SW 1271 (cell line): ENCODE measurements at regions not wholly inside any gene's neighbourhood (a gene's known extent, or its start where the extent isn't known, plus 50 kb on each side); places are given as distances from the start of the nearest gene placed in this dataset.
"Not testable (repeated sequence)": the region's sequence is repeated elsewhere in the genome, so short reads cannot be mapped to it uniquely, and the experiment has no call there.

Experiments used
- DNase-seq, 2 experiments: peaks; one replicate each; lab custom pipeline; 2025; lab: John Stamatoyannopoulos, UW

DNA sequence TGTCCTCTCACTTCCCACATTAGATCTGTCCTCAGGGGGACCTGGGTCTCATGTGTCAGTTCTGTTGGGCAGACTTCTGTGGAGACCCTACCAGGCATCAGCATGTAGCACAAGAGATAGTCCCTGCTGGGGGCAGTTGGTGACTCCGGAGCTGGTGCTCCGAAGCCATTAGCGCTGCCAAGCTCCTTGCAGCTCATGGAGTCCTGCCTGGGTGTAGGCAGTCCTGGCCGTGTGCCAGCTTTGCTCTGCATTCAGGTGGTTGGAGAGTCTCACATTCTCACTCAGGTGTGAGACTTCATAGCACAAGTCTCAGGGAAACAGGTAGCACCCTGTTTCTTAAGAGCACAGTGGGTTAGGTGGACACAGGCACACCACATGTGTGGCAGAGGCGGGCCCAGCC lies 202.3 kb downstream of the LIPI start:
- DNase-seq = not testable (repeated sequence)

DNA sequence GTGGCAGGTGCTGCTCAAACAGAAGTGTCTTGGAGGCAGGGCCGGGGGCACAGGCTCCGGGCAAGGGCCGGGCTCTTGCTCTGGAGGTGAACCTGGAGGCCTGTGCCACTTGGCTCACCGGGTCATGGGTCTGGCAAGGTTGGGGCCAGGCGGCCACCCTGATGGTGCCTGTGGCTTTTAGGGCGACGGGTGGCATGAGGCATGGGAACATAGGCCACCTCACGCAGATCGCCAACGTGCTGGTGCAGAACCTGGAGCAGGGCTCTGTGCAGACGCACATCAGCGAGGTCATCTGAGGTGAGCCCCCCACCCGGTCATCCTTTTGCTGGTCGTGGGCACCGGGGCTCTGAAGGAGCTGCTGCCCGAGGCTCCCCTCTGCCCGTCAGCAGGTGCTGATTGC lies 202.7 kb downstream of the LIPI start:
- not testable (repeated sequence) for DNase-seq

DNA sequence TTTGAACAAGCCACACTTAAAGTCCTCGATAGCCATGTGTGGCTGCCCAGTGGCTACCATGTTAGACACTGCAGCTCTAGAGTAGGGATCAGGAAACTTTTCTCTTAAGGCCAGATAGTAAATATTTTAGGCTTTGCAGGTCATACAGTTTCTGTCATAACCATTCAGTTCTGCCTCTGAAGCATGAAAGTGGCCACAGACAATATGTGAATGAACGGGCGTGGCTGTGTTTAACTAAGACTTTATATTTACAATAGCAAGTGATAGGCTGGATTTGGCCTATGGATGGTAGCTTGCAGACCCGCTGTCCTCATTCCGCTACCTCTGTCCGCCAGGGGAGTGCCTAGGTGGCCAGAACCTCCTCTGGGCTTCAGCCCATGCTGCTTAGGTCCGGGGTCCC lies 204.6 kb downstream of the LIPI start:
- DNase-seq = not testable (repeated sequence)

DNA sequence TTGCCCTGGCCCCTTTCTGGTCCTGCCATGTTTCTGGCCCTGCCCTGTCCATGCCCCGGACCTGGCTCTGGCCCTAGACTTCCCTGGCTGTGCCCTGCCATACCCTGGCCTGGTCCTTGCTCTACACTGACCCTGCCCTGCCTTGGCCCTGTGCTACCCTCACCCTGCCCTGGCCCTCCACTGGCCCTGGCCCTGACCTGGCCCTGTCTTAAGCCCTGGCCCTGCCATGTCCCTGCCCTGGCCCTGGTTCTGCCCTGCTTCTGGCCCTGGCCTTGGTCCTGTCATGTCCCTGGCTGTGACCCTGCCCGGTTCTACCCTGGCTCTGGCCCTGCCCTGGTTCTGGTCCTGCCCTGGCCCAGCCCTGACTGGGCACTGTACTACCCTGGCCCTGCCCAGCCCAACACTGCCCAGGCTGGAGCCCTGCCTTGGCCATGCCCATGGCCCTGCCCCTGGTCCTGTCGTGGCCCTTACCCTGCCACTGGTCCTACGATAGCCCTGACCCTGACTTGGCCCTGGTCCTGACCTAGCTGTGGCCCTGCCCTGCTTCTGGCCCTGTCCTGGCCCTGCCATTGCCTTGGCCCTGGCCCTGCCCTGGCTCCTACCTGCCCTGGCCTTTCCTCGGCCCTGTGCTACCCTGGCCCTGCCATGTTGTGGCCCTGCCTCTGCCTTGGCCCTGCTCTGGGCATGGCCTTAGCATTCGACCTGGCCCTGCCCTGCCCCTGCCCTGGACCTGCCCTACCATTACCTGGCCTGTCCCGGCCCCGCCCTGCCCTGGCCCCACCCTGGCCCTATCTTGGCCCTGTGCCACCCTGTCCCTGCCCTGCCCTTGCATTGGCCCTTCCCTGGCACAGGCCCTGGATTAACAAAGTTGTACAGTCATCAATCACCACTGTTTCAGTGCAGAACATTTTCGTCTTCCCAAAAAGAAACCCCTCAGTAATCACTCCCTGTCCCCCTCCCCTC lies 223.5 kb downstream of the LIPI start:
- DNase-seq = not testable (repeated sequence)

DNA sequence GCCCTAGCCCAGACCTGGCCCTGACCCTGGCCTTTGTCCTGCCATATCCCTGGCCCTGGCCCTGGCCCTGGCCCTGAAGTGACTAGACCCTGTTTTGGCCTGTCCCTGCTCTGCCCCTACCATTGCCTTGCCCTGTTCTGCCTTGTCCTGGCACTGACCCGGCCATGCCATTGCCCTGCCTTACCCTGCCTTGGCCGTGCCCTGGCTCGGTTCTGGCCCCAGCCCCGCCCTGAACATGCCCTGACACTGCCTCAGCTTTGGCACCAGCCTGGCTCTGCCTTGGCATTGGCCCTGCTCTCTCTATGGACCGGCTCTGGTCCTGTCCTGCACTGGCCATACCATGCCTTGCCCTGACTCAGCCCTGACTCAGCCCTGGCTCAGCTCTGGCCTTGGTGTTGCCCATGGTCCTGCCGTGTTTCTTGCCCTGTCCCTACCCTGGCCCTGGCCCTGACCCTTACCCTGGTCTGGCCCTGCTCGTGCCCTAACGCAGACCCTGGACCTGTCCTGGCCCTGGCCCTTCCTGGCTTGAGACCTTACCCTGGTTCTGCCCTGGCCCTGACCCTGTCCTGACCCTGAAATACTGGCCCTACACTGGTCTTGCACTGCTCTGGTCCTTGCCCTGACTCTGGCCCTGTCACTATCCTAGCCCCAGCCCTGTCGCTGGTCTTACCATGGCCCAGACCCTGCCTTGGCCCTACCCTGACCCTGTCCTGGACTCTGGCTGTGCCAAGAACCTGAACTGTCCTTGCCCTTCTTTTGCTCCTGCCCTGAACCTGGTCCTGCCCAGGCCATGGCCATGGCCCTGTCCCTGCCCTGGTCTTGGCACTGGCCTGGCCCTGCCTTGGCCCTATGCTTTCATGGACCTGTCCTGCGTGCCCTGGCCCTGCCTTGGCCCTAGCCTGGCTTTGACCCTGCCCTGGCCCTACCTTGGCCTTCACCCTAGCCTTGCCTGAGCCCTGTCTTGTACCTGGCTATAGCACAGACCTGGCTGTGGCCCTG lies 224.6 kb downstream of the LIPI start:
- not testable (repeated sequence) for DNase-seq

DNA sequence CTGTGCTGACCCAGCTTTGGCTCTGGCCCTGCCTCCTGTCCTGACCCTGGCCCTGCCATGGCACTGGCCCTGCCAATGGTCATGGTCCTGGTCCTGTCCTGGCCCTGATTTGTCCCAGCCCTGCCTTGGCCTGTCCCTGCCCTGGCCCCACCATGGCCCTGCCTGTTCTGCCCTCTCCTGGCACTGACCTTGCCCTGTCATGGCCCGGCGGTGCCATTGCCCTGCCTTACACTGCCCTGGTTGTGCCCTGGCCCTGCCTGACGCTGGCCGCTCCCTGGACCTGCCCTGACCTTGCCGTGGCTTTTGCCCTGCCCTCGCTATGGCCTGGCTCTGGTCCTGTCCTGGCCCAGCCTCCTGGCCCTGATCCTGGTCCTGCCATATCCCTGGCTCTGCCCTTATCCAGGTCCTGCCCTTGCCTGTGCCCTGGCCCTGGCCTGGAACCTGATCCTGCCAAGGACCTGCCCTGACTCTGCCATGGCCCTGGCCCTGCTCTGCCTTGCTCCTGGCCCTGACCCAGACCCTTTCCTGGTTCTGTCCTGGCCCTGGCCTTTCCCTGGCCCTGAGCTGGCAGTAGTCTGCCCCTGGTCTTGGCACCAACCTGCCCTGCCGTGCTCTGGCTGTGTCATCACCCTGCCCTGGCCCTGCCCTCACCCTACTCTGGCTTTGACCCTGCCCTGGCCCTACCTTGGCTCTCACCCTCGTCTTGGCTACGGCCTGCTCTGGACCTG lies 225.5 kb downstream of the LIPI start:
- not testable (repeated sequence) for DNase-seq

DNA sequence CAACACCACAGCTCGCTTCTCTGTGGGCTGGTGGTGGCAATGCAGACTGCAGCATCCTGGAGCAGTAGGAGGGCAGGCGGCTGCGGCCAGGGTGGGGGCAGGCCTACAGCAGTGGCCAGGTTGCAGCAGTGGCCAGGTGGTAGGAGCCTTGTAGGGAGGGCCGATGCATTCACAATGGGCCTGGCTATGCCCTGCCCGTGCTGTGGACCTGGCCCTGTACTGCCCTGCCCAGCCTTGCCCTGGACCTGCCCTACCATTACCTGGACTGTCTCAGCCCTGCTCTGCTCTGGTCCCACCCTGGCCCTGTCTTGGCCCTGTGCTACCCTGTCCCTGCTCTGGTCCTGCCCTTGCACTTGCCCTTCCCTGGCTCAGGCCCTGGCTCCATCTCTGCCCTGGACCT lies 226.0 kb downstream of the LIPI start:
- not testable (repeated sequence) for DNase-seq

DNA sequence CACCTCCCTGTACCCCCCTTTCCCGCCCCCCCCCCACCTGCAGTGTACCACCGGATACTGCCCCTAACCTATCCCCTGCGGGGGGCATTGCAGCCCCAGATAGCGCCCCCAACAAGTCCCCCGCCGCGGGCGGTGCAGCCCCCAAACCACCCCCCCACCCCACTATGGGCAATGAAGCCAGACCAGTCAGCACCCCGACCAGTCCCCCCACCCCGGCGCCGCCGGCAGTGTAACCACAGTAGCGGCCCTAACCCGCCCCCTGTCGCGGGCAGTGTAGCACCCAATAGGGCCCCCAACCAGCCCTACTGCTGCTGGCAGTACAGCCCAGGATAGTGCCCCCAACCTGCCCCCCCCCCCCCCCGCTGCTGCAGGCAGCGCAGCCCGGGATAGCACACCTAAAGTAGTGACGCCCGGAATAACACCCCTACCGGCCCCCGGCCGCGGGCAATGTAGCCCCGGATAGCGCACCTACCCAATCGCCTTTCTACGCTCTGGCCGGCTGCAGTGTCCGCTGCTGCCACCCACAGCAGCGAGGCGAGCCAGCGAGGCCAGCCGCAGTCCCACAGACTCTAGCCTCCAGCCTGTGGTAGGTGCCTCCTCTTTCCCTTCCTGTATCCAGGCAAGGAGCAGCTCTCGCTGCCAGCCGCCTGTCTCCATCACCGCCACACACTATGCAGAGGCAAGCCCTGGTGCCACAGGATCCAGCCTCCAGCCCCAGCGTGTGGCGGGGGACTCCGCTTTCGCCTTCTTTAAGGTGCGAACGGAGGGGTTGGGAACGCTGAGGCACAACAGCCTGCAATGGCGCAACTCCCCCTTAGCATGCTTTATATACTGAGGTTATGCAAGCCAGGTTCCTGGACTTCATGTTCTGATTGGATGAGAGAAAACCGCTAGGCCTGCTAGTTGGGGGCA lies 229.3 kb downstream of the LIPI start:
- not testable (repeated sequence) for DNase-seq

DNA sequence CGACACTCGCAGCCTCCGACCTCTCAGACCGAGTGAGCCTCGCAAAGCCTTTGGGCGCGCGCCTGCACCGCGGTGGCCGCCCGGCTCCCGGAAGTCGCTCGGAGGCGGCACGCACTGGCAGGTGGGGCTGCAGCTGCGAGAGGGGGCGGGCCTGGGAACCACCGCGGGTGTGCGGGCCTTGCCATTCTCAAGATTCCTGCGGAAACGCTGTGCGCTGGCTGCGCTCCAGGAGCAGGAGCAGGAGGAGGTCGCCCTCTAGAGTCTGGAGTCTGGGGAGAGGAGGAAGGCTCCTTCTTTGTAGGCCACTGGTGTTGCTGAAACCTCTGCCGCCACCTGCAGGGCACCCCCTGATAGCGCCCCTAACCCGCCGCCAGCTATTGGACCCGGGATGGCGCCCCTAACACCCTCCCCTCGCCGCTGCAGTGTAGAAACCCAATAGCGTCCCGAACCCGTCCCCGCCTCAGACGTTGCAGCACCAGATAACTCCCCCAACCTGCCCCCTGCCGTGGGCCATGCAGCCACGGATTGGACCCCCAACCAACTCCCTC lies 230.6 kb downstream of the LIPI start:
- DNase-seq = not testable (repeated sequence)

DNA sequence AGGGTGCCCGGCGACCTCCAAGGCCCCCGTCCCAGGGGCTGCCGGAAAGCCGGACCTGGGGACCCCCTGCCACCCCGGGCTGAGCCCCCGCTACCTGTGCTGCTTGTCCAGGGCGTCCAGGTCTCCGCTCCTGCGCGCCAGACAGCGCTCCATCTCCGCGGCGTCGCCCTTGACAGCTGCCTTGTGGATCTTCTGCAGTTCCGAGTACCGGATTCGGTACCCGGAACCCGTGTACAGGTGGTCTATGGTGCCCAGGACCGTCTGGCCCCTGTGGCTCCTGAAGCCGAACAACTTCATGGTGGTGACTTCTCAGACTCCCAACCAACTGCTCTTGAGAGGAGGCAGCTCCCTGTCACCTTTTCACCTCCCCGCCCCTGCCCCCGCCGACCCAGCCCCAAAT lies 231.1 kb downstream of the LIPI start:
- not testable (repeated sequence) for DNase-seq

DNA sequence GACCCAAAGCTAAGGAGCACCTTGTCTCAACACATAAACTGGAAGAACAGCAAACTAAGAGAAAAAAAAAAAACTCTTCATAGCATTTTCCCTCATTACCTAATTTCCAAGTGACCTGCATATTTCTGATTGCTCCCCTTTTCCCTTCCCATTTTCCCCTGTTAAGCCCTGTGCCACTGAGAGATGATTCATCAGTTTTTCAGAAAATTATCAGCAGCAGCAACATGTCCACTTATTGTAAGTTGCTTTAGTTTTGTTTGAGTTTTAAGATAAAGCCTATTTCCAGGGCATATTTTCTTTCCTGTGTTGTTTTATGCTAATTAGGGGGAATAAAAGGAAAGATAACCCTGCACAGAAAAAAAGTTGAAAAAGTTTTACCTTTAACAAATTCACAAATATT lies 236.2 kb downstream of the LIPI start:
- DNase-seq = not testable (repeated sequence)

DNA sequence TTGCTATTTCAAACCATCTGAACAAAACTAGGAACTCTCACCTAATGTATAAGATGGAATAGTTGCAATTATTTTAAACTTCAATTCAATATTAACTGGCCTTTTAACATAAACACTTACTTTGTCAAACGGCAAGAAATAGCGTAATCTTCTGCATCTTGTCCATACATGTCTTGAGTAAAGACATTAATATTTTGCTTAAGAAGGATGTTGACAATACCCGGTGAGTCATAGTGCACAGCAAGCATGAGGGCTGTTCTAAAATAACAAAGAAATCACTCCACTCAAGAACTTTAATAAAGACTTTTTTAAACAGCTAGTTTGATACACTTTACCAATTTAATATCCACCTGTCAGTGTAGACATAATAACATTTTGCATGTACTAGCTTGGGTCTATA lies 240.9 kb downstream of the LIPI start:
- DNase-seq = not testable (repeated sequence)

DNA sequence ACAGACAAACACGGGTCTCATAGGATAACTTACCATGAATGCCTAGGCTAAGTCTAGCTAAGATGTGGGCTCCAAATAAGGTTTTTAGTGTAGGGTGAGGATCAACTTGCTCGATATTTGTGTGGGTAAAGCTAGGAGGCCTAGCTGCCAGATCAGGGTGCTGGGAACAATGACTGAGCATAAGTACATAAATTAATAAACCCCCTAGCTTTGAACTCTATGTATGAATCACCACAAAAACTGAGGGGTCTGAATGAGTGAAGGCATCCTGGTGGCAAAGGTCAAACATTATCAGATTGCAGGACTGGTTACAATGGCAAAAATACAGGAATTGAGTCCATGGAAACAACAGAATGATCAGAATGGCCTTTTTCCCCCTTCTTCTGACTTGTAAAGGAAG lies 241.8 kb downstream of the LIPI start:
- not testable (repeated sequence) for DNase-seq

DNA sequence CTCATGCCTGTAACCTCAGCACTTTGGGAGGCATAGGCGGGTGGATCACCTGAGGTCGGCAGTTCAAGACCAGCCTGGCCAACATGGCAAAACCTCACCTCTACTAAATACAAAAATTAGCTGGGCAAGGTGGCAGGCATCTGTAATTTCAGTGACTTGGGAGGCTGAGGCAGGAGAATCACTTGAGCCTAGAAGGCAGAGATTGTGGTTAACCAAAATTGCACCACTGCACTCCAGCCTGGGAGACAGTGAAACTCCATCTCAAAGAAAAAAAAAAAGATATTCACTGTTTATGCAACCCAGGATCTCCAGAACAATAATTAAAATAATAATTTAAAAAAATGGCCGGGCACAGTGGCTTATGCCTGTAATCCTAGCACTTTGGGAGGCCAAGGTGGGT lies 247.5 kb downstream of the LIPI start:
- DNase-seq = not testable (repeated sequence)

DNA sequence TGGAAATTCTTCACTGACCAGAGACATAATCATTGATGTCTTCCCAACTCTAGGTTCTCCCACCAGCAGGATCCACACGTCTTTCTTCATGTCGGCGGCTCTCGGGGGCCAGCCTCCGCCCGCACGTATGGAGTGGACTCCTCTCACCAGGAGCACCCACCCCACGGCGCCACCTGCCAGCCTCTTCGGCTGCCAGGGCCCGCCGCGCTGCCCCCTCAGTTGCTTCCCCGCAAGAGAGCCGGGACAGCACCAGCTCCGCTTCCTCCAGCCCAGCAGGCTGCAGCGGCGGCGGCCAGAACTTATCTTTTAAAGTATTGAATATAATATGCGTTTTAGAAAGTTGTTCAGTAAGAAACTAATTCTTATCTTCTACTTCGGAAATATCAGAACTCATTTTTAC lies 273.5 kb downstream of the LIPI start:
- DNase-seq = no peak

DNA sequence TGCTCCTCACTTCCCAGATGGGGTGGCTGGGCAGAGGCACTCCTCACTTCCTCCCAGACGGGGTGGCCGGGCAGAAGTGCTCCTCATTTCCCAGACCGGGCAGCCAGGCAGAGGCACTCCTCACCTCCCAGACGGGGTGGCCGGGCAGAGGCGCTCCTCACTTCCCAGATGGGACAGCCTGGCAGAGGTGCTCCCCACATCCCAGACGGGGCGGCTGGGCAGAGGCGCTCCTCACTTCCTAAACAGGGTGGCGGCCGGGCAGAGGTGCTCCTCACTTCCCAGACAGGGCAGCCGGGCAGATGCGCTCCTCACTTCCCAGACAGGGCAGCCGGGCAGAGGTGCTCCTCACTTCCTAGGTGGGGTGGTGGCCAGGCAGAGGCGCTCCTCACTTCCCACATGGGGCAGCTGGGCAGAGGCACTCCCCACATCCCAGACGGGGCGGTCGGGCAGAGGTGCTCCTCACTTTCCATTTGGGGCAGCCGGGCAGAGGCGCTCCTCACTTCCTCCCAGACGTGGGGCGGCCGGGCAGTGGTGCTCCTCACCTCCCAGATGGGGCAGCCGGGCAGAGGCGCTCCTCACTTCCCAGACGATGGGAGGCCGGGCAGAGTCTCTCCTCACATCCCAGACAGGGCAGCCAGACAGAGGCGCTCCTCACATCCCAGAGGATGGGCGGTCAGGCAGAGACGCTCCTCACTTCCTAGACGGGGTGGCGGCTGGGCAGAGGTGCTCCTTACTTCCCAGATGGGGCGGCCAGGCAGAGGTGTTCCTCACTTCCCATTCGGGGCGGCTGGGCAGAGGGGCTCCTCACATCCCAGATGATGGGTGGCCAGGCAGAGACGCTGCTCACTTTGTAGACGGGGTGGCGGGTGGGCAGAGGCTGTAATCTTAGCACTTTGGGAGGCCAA lies 274.5 kb downstream of the LIPI start:
- DNase-seq = not testable (repeated sequence)

DNA sequence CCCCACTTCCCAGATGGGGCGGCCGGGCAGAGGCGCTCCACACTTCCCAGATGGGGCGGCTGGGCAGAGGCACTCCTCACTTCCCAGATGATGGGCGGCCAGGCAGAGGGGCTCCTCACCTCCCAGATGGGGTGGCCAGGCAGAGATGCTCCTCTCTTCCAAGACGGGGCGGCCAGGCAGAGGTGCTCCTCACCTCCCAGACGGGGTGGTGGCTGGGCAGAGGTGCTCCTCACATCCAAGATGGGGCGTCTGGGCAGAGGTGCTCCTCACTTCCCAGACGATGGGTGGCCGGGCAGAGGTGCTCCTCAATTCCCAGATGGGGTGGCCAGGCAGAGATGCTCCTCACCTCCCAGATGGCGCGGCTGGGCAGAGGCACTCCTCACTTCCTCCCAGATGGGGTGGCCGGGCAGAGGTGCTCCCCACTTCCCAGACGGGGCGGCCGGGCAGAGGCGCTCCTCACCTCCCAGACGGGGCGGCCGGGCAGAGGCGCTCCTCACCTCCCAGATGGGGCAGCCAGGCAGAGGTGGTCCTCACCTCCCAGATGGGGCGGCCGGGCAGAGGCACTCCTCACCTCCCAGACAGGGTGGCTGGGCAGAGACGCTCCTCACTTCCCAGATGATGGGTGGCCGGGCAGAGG lies 275.2 kb downstream of the LIPI start:
- DNase-seq = not testable (repeated sequence)

DNA sequence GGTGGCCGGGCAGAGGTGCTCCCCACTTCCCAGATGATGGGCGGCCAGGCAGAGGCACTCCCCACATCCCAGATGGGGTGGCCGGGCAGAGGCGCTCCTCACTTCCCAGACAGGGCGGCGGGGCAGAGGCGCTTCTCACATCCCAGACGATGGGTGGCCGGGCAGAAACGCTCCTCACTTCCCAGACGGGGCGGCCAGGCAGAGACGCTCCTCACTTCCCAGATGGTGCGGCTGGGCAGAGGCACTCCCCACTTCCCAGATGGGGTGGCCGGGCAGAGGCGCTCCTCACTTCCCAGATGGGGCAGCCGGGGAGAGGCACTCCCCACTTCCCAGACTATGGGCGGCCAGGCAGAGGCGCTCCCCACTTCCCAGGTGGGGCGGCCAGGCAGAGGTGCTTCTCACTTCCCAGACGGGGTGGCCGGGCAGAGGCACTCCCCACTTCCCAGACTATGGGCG lies 275.8 kb downstream of the LIPI start:
- DNase-seq = not testable (repeated sequence)

DNA sequence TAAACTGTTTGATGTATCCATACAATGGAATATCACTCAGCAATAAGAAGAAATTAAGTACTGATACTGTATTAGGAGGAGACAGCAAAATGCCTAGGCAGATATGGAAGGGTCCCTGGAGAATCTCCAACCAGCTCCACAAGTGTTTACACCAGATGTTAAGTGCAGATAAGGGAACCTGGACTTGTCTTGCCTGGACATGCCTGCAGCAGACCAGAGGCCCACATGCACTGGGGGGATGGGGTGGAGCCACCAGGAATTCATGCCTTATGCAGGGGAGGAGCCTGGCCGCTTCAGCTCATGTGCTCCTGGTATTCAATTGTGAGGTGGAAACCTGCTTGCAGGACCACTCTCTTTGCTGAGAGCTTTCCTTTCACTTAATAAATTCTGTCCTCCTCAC lies 287.6 kb downstream of the LIPI start:
- not testable (repeated sequence) for DNase-seq
